ENCODE measurements at regions not wholly inside any gene's neighbourhood (a gene's known extent, or its start where the extent isn't known, plus 50 kb on each side); places are given as distances from the start of the nearest gene placed in this dataset.
A peak's percentile ranks its signal among the peaks of the same experiment; 100 is the strongest.
"Not testable (repeated sequence)": the region's sequence is repeated elsewhere in the genome, so short reads cannot be mapped to it uniquely, and the experiment has no call there.

GRCh38 chr20:22692119-22692475 is 107.7 kb upstream of the FOXA2 start:
- no peaks in the 10 kb centered on the region for H3K36me3 ChIP-seq (ENCODE audit: insufficient read depth in 1 of 2, low read depth in 1 of 2)
- peak overlapping the region; percentile 45 for H3K4me3 ChIP-seq
- DNase-seq = no peak
- no peaks in the 10 kb centered on the region for H3K9me3 ChIP-seq
- no peak overlapping the region for H3K27ac ChIP-seq
- intact Hi-C loops (cut with DNase I) = loop anchor here (2.0 to 10.0 kb wide), 6 partner anchors 353 to 733 kb away; partner anchors contain the start of genes NAPB (in 1 of the 2) and THBD (in 1 of the 2)
- no peaks in the 10 kb centered on the region for H3K27me3 ChIP-seq (ENCODE audit: insufficient read depth in 3 of 3, low read length in 2 of 3)
- peak in 1 of 4 donors; percentile 23 for ATAC-seq
- TF ChIP-seq CTCF (IDR thresholded peaks at IDR 0.05) = no peak
- WGBS, 3 donors = 35 to 44% (median 40%) methylated on average over 4 of the region's 4 CpGs
- H3K4me1 ChIP-seq = peaks cover 17% of the 10 kb centered on the region

- H3K4me3 ChIP-seq; H3K9me3 ChIP-seq; ATAC-seq; H3K27ac ChIP-seq; DNase-seq; H3K36me3 ChIP-seq (ENCODE audit: insufficient read depth in 1 of 2, low read depth in 1 of 2); H3K27me3 ChIP-seq (ENCODE audit: insufficient read depth in 3 of 3, low read length in 2 of 3): not testable (repeated sequence)
- 88 to 95% (median 92%) methylated on average over 6 of the region's 6 CpGs for WGBS, 3 donors
- H3K4me1 ChIP-seq = peaks cover 17% of the 10 kb centered on the region
- intact Hi-C loops (cut with DNase I) = loop anchor here (2.0 to 10.0 kb wide), 6 partner anchors 352 to 732 kb away; partner anchors contain the start of genes NAPB (in 1 of the 2) and THBD (in 1 of the 2)
Observed at GRCh38 chr20:22692620-22693019, 108.2 kb upstream of the FOXA2 start.

GRCh38 chr20:22696759-22697158 is 112.4 kb upstream of the FOXA2 start:
- Histone ChIP-seq H3K9me3 (no peaks in the 10 kb centered on the region), H3K27ac (no peak overlapping the region), H3K4me3 (no peak overlapping the region), H3K27me3 (ENCODE audit: insufficient read depth in 3 of 3, low read length in 2 of 3) (no peaks in the 10 kb centered on the region), H3K36me3 (ENCODE audit: insufficient read depth in 1 of 2, low read depth in 1 of 2) (no peaks in the 10 kb centered on the region), H3K4me1 (peaks cover 17% of the 10 kb centered on the region)
- intact Hi-C loops (cut with DNase I) = loop anchor here (10.0 kb wide), 4 partner anchors 348 to 728 kb away; partner anchors contain the start of genes NAPB (in 1 of the 2) and THBD (in 1 of the 2)
- ATAC-seq (no peak), DNase-seq (no peak)
- TF ChIP-seq CTCF (IDR thresholded peaks at IDR 0.05) = no peak
- 44 to 71% (median 52%) methylated on average over 4 of the region's 4 CpGs for WGBS, 3 donors

GRCh38 chr20:22698259-22698842 is 114.0 kb upstream of the FOXA2 start:
- no peaks in the 10 kb centered on the region for H3K27me3 ChIP-seq (ENCODE audit: insufficient read depth in 3 of 3, low read length in 2 of 3)
- no peak overlapping the region for H3K4me3 ChIP-seq
- WGBS, 3 donors = 65 to 77% (median 66%) methylated on average over 5 of the region's 5 CpGs
- no peak for TF ChIP-seq CTCF (IDR thresholded peaks at IDR 0.05)
- intact Hi-C loops (cut with DNase I) = loop anchor here (10.0 kb wide), 4 partner anchors 346 to 726 kb away; partner anchors contain the start of genes NAPB (in 1 of the 2) and THBD (in 1 of the 2)
- peaks cover 14% of the 10 kb centered on the region for H3K4me1 ChIP-seq
- DNase-seq (no peak), ATAC-seq (no peak)
- H3K36me3 ChIP-seq (ENCODE audit: insufficient read depth in 1 of 2, low read depth in 1 of 2) = no peaks in the 10 kb centered on the region
- H3K9me3 ChIP-seq = peaks cover 3% of the 10 kb centered on the region
- H3K27ac ChIP-seq = no peak overlapping the region

- Histone ChIP-seq H3K27me3 (ENCODE audit: insufficient read depth in 3 of 3, low read length in 2 of 3) (no peaks in the 10 kb centered on the region), H3K4me3 (no peak overlapping the region), H3K36me3 (ENCODE audit: insufficient read depth in 1 of 2, low read depth in 1 of 2) (no peaks in the 10 kb centered on the region), H3K9me3 (peaks cover 3% of the 10 kb centered on the region), H3K27ac (no peak overlapping the region), H3K4me1 (peaks cover 14% of the 10 kb centered on the region)
- WGBS, 3 donors = 82 to 91% (median 85%) methylated on average over 3 of the region's 3 CpGs
- TF ChIP-seq CTCF (IDR thresholded peaks at IDR 0.05) = no peak
- intact Hi-C loops (cut with DNase I) = loop anchor here (10.0 kb wide), 4 partner anchors 345 to 725 kb away; partner anchors contain the start of genes NAPB (in 1 of the 2) and THBD (in 1 of the 2)
- DNase-seq (no peak), ATAC-seq (no peak)
Observed at GRCh38 chr20:22699396-22699795, 115.0 kb upstream of the FOXA2 start.

Measured in psoas muscle (tissue), 7 donors.